ENCODE measurements at regions not wholly inside any gene's neighbourhood (a gene's known extent, or its start where the extent isn't known, plus 50 kb on each side); places are given as distances from the start of the nearest gene placed in this dataset.

GRCh38 chr10:2230478-2230877 is 493.2 kb upstream of the ADARB2 start (continued):
- TF ChIP-seq PRDM2 (tag by site-specific recombination; IDR thresholded peaks at IDR 0.05; ENCODE audit: borderline replicate concordance), result no peak
- no peak for TF ChIP-seq GLIS2 (tag by site-specific recombination; IDR thresholded peaks at IDR 0.05)
- no peak for TF ChIP-seq REPIN1 (tag by site-specific recombination; IDR thresholded peaks at IDR 0.05; ENCODE audit: low read depth)
- TF ChIP-seq ZNF366 (tag by site-specific recombination; conservative IDR thresholded peaks at IDR 0.05), result no peak

DNA sequence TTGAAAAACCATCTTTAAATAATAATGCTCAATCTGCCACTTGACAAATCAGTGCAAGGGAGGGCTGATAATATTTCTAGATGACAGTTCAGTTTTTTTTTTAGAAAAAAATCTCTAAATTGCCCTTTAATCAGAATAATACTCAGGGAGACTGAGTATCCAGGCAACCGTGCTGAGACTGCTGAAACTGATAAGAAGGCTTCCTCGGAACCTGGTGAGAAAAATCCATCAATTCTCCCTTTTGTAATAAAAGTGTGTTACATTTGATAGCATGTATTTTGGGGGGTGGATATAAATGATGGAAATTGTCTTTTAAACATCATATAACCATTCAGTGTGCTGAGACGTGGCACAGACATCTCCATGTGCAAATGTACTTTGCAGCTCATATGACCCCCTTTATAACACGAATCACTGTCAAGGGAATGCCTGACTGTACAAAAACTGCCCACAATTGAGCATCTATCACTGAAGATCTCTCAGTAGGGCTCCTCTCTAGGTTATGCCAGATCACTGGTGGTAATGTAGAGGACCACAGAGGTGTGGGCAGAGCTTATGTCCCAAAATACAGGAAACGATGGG is 491.1 kb upstream of the ADARB2 start:
- H3K9me3 ChIP-seq (ENCODE audit: control insufficient read depth, insufficient read depth, low read depth, low read length), result no peaks in the 10 kb centered on the region
- TF ChIP-seq ZNF747 (tag by site-specific recombination; IDR thresholded peaks at IDR 0.05), result no peak
- no peak for TF ChIP-seq KLF7 (tag by site-specific recombination; IDR thresholded peaks at IDR 0.05; ENCODE audit: borderline replicate concordance)
- no peak for TF ChIP-seq KLF10 (tag by site-specific recombination; IDR thresholded peaks at IDR 0.05)
- TF ChIP-seq ZSCAN30 (tag by site-specific recombination; IDR thresholded peaks at IDR 0.05), result no peak
- no peak for TF ChIP-seq ZNF501 (tag by site-specific recombination; IDR thresholded peaks at IDR 0.05)
- no peak for TF ChIP-seq ZNF223 (tag by site-specific recombination; IDR thresholded peaks at IDR 0.05)
- no peak for TF ChIP-seq KLF1 (tag by site-specific recombination; IDR thresholded peaks at IDR 0.05)
- TF ChIP-seq SP3 (tag by site-specific recombination; IDR thresholded peaks at IDR 0.05), result no peak
- no peak for TF ChIP-seq ZNF426 (tag by site-specific recombination; IDR thresholded peaks at IDR 0.05)
- no peak for TF ChIP-seq EGR2 (tag by site-specific recombination; IDR thresholded peaks at IDR 0.05; ENCODE audit: low read depth)
- TF ChIP-seq GLIS1 (tag by site-specific recombination; IDR thresholded peaks at IDR 0.05), result no peak
- no peak for TF ChIP-seq ZNF785 (tag by site-specific recombination; IDR thresholded peaks at IDR 0.05)
- no peak for TF ChIP-seq ZSCAN18 (tag by site-specific recombination; IDR thresholded peaks at IDR 0.05)
- no peak for TF ChIP-seq MYNN (tag by site-specific recombination; IDR thresholded peaks at IDR 0.05; ENCODE audit: borderline replicate concordance)
- TF ChIP-seq ZNF704 (tag by site-specific recombination; IDR thresholded peaks at IDR 0.05), result no peak
- TF ChIP-seq ZNF169 (tag by site-specific recombination; IDR thresholded peaks at IDR 0.05), result no peak
- no peaks in the 10 kb centered on the region for H3K4me1 ChIP-seq (ENCODE audit: control insufficient read depth, insufficient read depth, low read length)
- H3K4me3 ChIP-seq (ENCODE audit: low read depth, low read length), result no peak overlapping the region
- ChIA-PET CTCF (no interaction called here), POLR2A (no interaction called here)
- H3K36me3 ChIP-seq (ENCODE audit: control insufficient read depth in 2 of 2, insufficient read depth in 1 of 2, low read length in 2 of 2), result no peaks in the 10 kb centered on the region
- H3K27ac ChIP-seq (ENCODE audit: extremely low read depth, low read depth, low read length), result no peak overlapping the region
